ENCODE measurements at regions not wholly inside any gene's neighbourhood (a gene's known extent, or its start where the extent isn't known, plus 50 kb on each side); places are given as distances from the start of the nearest gene placed in this dataset.
A peak's percentile ranks its signal among the peaks of the same experiment; 100 is the strongest.

DNA sequence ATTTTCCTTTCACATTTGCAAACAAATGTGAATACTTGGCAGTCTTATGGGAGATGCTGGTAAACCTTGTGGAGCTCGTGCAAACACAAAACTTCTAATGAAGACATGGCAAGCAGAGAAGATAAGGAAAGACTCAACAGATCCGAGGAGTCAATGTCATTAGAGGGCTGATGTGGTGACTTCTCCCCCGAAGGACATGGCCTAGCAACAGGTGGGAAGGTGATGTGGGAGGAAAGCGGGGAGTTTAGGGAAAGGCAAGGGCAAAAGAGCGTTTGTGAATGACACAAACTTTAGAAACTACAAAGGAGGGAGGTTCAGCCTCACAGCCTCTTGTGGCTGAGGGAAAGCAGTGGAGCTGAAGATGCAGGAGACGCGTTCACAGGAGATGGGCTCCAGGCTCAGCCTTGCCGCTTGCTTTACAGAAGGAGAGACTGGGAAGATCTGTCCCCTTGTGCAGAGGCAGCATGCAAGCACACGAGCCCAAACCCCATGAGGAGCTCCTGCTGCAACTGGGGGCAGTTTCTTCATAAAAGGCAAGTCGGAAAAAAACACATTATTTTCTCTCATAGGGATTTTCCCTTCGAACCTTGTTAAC lies 86.6 kb downstream of the SOWAHC start:
- POLR2A ChIA-PET = no interaction called here
- CTCF ChIA-PET = interaction anchor here (0.6 kb wide), 1 partner anchor 449 kb away, joined by 3 read pairs; no protein-coding TSS in a partner anchor
- DNase-seq (ENCODE audit: extremely low spot score) = no peak
- TF ChIP-seq TARDBP (IDR thresholded peaks at IDR 0.05) (no peak), L3MBTL2 (conservative IDR thresholded peaks at IDR 0.05) (no peak), FOXM1 (IDR thresholded peaks at IDR 0.05; ENCODE audit: borderline replicate concordance) (no peak), SP1 (IDR thresholded peaks at IDR 0.05) (no peak), SUZ12 (IDR thresholded peaks at IDR 0.05) (no peak), BHLHE40 (IDR thresholded peaks at IDR 0.05; ENCODE audit: borderline replicate concordance) (no peak), NFRKB (IDR thresholded peaks at IDR 0.05) (no peak)

DNA sequence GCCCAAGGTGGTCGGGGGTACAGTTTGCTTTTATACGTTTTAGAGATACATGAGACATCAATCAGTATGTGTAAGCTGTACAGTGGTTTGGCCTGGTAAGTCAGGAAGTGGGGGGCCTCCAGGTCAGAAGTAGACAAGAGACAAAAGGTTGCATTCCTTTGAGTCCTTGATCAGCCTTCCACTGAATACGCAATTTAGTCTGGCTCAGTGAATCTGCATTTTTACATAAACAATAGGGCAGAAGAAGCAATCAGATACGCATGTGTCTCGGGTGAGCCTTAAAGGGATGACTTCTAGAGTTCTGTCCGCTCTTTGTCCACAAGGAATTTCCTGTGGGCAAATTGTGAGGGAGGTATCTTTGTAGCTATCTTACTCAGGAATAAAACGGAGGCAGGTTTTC lies 87.2 kb downstream of the SOWAHC start:
- ChIA-PET POLR2A (interaction anchor here (0.7 kb wide), 1 partner anchor 12 kb away, joined by 3 read pairs; no protein-coding TSS in a partner anchor), CTCF (interaction anchor here (0.5 kb wide), 1 partner anchor 255 kb away, joined by 3 read pairs; no protein-coding TSS in a partner anchor)
- no peak for TF ChIP-seq SUZ12 (IDR thresholded peaks at IDR 0.05)
- no peak for TF ChIP-seq L3MBTL2 (conservative IDR thresholded peaks at IDR 0.05)
- no peak for TF ChIP-seq LEF1 (IDR thresholded peaks at IDR 0.05; ENCODE audit: borderline replicate concordance)

DNA sequence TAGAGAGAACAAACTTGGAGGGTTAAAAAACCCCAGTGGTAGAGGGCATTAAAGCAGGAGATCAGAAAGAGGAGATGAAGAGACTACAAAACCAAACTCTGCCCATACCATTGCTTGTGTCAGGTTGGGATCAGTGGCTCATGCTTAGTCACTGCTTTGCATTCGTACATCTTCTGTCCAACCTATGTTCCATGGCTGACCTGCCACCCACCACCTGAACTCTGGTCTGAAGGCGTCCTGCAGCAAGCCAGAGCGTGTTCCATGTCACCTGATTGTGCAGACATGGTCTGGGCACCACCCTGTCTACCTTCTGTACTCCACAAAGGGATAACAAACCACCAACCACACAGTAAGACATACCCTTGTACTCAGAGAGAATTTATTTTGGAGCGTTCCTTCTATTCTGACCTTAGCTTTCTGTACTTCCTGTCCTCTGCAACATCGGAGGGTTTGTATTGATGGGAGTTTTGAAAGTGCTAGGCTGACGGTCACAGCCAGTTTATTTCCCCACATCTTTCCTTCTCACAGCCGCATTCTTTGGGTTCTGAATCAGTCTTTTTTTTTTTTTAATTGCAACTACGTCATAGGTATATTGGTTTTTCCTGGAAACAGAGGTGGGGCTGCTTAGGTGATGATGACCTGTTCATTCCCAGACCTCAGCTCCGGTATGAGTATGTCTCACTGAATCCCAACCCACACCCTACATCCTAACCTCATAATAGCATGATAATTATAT lies 88.3 kb downstream of the SOWAHC start:
- DNase-seq (ENCODE audit: extremely low spot score) = no peak
- CTCF ChIA-PET = no interaction called here

More for the DNA sequence above, 87.2 kb downstream of the SOWAHC start:
- no peak for DNase-seq (ENCODE audit: extremely low spot score)

DNA sequence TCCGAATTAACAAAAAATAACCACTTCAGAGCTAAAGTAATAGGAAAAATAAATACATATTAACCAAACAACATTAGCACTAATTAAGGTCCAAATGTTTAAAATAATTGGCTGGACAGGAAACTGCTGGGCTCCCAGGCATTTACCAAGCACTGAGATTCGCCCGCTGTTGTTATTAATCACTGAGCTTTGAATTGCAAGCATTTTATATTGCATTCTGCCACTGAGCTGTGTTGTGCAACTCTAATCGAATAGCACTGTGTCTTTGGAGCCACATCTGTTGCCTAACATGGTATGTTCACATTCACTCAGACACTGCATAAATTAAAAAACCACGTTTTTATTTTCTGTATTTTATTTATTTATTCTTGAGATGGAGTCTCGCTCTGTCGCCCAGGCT lies 88.9 kb downstream of the SOWAHC start:
- ChIA-PET POLR2A (interaction anchor here (1.0 kb wide), 1 partner anchor 89 kb away, joined by 3 read pairs; the partner anchor contains the start of gene SOWAHC), CTCF (no interaction called here)
- no peak for TF ChIP-seq SP1 (IDR thresholded peaks at IDR 0.05)
- DNase-seq (ENCODE audit: extremely low spot score) = no peak

More for the DNA sequence above, 88.3 kb downstream of the SOWAHC start:
- TF ChIP-seq, protein P1, sequence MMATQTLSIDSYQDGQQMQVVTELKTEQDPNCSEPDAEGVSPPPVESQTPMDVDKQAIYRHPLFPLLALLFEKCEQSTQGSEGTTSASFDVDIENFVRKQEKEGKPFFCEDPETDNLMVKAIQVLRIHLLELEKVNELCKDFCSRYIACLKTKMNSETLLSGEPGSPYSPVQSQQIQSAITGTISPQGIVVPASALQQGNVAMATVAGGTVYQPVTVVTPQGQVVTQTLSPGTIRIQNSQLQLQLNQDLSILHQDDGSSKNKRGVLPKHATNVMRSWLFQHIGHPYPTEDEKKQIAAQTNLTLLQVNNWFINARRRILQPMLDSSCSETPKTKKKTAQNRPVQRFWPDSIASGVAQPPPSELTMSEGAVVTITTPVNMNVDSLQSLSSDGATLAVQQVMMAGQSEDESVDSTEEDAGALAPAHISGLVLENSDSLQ (IDR thresholded peaks at IDR 0.05) = no peak
- TF ChIP-seq FOXM1 (IDR thresholded peaks at IDR 0.05; ENCODE audit: borderline replicate concordance) (no peak), HDGF (IDR thresholded peaks at IDR 0.05; ENCODE audit: borderline replicate concordance) (no peak), L3MBTL2 (conservative IDR thresholded peaks at IDR 0.05) (no peak)
- POLR2A ChIA-PET = interaction anchor here (0.7 to 1.0 kb wide), 2 partner anchors 11 to 88 kb away, joined by 3 read pairs; partner anchors contain the start of gene SOWAHC

DNA sequence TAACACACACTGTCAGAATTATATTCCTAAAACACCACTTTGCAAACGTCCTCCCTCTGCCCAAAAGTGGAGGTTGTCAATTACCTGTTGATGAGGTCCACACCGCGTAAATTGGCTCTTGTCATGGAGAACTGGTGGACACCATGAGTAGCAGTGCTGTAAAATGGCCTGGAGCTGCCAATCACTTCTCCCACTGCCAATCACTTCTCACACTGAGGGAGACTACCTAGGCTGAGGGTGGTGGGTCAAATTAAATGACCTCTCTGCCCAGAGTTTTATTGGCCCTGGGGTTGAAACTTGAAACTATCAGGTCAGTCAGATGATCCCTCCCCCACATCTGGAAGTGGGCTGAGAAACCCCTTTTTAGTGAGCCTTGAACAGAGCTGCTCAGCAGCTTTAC lies 89.6 kb downstream of the SOWAHC start:
- TF ChIP-seq SP1 (IDR thresholded peaks at IDR 0.05) = no peak
- TF ChIP-seq, protein P1 (IDR thresholded peaks at IDR 0.05) = peak; percentile 71
- ChIA-PET CTCF (no interaction called here), POLR2A (no interaction called here)
- no peak for DNase-seq (ENCODE audit: extremely low spot score)

DNA sequence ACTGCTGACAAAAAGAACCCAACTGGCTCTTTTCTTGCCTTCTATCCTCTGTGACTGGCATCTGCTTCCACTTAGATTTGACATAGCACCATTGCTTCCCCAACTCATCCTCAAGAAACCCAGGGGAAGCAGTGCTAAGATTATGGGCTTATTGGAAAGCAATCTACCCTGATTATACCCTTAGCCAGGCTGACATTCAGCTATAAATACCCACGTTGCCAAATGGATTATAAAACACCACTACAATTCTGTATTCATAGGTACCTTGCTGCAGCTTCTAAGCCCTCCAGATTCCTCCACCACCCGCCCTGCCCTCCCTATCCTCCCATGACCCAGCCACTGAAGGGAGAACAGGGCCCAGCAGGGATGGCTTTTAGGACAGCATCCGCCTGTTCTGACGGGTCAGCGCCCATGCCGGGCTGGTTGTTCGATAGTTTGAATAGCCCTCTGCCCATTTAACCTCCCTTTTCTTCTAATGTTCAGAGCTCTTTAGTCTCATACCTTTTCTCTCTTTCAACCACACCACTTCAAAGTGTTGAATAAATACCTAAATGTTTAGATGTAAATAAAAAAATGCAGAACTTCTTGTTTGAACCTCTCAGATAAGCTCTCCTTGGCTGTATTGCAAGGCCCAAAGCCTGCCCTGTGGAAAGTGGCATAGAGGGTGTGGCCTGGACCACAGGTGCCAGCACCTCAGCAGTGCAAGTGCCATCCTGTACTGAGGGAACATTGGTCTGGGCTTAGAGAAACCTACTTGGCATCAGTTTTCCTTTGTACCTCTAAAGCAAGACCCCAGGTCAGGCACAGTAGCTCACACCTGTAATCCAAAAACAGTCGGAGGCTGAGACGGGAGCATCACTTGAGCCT lies 86.6 kb upstream of the RGPD5 start:
- TF ChIP-seq BHLHE40 (IDR thresholded peaks at IDR 0.05; ENCODE audit: borderline replicate concordance) (no peak), FOXK2 (IDR thresholded peaks at IDR 0.05) (no peak), HDGF (IDR thresholded peaks at IDR 0.05; ENCODE audit: borderline replicate concordance) (no peak), FOXA1 (IDR thresholded peaks at IDR 0.05) (no peak), TARDBP (IDR thresholded peaks at IDR 0.05) (no peak), LEF1 (IDR thresholded peaks at IDR 0.05; ENCODE audit: borderline replicate concordance) (no peak), SUZ12 (IDR thresholded peaks at IDR 0.05) (no peak), FOXM1 (IDR thresholded peaks at IDR 0.05; ENCODE audit: borderline replicate concordance) (no peak), ELF4 (IDR thresholded peaks at IDR 0.05) (no peak), L3MBTL2 (conservative IDR thresholded peaks at IDR 0.05) (no peak), ZNF384 (IDR thresholded peaks at IDR 0.05) (no peak), CTBP1 (IDR thresholded peaks at IDR 0.05; ENCODE audit: borderline replicate concordance) (no peak), ARNT (IDR thresholded peaks at IDR 0.05) (no peak)
- TF ChIP-seq, protein P1 (IDR thresholded peaks at IDR 0.05) = no peak
- DNase-seq (ENCODE audit: extremely low spot score) = no peak
- ChIA-PET POLR2A (no interaction called here), CTCF (interaction anchor here (0.6 kb wide), 1 partner anchor 160 kb away, joined by 4 read pairs; no protein-coding TSS in a partner anchor)
